Neural crest cell (in vitro differentiated cells): ENCODE measurements at regions not wholly inside any gene's neighbourhood (a gene's known extent, or its start where the extent isn't known, plus 50 kb on each side); places are given as distances from the start of the nearest gene placed in this dataset.
"Not testable (repeated sequence)": the region's sequence is repeated elsewhere in the genome, so short reads cannot be mapped to it uniquely, and the experiment has no call there.

Experiments
- DNase-seq: peaks from one replicate; pipeline ENCODE4 v3.0.0; 2021; ENCODE audit warnings: low read depth, mixed read lengths, low spot score
- H3K27ac Mint-ChIP-seq: one replicate; pipeline ENCODE4 v1.8.0; 2021; ENCODE audit warnings: mild to moderate bottlenecking, mixed read lengths; ENCODE audit not compliant: unreplicated experiment
- H3K27me3 Mint-ChIP-seq: 2 replicates; pipeline ENCODE4 v1.8.0; 2021; ENCODE audit warnings: low read depth, mild to moderate bottlenecking, mixed read lengths
- H3K36me3 Mint-ChIP-seq: 2 replicates; pipeline ENCODE4 v1.8.0; 2021; ENCODE audit warnings: low read depth, mild to moderate bottlenecking, mixed read lengths
- H3K4me1 Mint-ChIP-seq: 2 replicates; pipeline ENCODE4 v1.8.0; 2021; ENCODE audit warnings: mixed read lengths
- H3K4me3 Mint-ChIP-seq: one replicate; pipeline ENCODE4 v1.8.0; 2021; ENCODE audit warnings: mild to moderate bottlenecking, mixed read lengths
- H3K9me3 Mint-ChIP-seq: 2 replicates; pipeline ENCODE4 v1.8.0; 2021; ENCODE audit warnings: mixed read lengths
- TF ChIP-seq, protein P1 (sequence below): fragments of 200-600 bp; sonication (generic); conservative IDR thresholded peaks from 2 replicates; pipeline ENCODE4 v1.5.0; 2021; ENCODE audit warnings: antibody characterized with exemption, mild to moderate bottlenecking

DNA sequence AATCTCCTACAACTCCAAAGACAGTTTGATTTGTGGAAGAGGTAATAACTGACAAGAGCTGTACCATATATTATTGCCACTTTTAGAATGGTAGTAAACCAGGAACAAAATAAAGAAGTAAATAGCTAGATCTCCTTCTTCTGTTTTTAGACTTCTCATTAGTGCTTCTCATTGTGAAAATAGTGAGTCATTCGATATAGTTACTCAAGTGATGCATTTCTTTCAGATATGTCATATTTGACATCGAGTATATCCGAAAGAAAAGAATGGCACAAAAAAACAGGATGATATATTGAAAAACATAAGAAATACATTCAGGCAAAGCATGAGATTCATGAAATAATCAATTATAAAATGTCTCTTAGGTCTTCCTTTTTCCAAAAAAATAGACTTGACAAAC, 1346.1 kb downstream of the BRINP3 start:
- DNase-seq, result no peak
- H3K36me3 Mint-ChIP-seq, result no peaks in the 10 kb centered on the region
- no peak overlapping the region for H3K27ac Mint-ChIP-seq
- TF ChIP-seq, protein P1, sequence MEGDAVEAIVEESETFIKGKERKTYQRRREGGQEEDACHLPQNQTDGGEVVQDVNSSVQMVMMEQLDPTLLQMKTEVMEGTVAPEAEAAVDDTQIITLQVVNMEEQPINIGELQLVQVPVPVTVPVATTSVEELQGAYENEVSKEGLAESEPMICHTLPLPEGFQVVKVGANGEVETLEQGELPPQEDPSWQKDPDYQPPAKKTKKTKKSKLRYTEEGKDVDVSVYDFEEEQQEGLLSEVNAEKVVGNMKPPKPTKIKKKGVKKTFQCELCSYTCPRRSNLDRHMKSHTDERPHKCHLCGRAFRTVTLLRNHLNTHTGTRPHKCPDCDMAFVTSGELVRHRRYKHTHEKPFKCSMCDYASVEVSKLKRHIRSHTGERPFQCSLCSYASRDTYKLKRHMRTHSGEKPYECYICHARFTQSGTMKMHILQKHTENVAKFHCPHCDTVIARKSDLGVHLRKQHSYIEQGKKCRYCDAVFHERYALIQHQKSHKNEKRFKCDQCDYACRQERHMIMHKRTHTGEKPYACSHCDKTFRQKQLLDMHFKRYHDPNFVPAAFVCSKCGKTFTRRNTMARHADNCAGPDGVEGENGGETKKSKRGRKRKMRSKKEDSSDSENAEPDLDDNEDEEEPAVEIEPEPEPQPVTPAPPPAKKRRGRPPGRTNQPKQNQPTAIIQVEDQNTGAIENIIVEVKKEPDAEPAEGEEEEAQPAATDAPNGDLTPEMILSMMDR, result no peak
- H3K4me3 Mint-ChIP-seq, result no peak overlapping the region
- no peaks in the 10 kb centered on the region for H3K27me3 Mint-ChIP-seq
- H3K4me1 Mint-ChIP-seq, result no peaks in the 10 kb centered on the region
- peaks cover 3% of the 10 kb centered on the region for H3K9me3 Mint-ChIP-seq

DNA sequence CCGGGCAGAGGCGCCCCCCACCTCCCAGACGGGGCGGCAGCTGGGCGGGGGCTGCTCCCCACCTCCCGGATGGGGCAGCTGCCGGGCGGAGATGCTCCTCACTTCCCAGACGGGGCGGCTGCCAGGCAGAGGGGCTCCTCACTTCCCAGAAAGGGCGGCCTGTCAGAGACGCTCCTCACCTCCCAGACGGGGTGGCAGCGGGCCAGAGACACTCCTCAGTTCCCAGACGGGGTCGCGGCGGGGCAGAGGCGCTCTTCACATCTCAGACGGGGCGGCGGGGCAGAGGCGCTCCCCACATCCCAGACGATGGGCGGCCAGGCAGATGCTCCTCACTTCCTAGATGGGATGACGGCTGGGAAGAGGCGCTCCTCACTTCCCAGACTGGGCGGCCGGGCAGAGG, 1337.9 kb downstream of the BRINP3 start:
- not testable (repeated sequence) for H3K9me3 Mint-ChIP-seq, H3K4me1 Mint-ChIP-seq, H3K4me3 Mint-ChIP-seq, H3K36me3 Mint-ChIP-seq, DNase-seq, H3K27me3 Mint-ChIP-seq, H3K27ac Mint-ChIP-seq

DNA sequence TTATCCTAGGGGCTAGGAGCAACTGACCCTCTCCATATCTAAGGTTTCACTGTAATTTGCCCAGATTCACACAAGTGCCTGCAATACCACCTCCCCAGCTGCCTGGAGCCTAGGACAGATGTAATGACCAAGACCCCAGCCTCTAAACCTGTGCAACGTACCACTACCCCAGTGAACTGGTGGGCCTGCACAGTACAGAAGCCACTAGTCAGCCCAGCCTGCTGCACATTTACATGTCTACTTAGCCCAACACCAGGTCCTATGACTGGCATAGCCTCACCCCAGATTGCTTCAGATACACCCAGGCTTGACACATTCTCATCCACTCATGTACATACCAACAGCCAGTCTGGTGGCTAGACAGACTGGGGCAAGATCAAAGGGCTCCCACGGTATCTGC, 1336.6 kb downstream of the BRINP3 start:
- H3K9me3 Mint-ChIP-seq, result no peaks in the 10 kb centered on the region
- no peak overlapping the region for H3K4me3 Mint-ChIP-seq
- no peak for DNase-seq
- TF ChIP-seq, protein P1, result no peak
- H3K4me1 Mint-ChIP-seq, result no peaks in the 10 kb centered on the region
- no peaks in the 10 kb centered on the region for H3K36me3 Mint-ChIP-seq
- no peaks in the 10 kb centered on the region for H3K27me3 Mint-ChIP-seq
- H3K27ac Mint-ChIP-seq, result peak overlapping the region; percentile 30

DNA sequence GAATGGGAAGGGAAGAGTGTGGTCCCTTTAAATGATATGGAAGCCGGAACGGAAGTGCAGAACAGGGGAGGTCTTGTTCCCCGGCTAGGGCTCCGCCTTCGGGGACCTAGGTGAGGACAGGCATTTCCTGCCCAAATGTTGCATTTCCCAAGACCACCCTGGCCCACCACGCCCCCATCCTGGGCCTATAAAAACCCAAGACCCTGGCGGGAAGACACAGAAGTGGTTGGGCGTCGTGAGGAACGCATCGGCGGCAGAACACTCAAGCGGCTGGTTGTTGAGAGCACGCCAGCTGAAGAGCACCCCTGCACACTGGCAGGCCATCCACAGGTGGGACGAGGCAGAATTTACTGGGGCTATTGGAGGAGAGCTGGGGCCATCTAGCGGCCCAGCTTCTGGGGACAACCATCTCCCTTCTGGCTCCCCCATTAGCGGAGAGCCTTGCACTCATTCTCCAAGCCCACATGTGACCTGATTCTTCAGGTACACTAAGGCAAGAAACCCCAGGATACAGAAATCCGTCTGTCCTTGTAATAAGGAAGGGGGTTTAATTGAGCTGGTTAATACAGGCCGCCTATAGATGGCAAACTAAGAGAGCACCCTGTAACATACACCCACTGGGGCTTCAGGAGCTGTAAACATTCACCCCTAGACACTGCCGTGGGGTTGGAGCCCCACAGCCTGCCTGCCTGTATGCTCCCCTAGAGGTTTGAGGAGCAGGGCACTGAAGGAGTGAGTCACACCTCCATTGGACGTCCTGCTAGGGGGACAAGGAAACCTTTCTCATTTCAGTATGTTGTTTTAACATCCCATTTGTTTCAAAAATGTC, 1327.9 kb downstream of the BRINP3 start:
- Mint-ChIP-seq H3K9me3 (no peaks in the 10 kb centered on the region), H3K4me3 (no peak overlapping the region), H3K27ac (peak overlapping the region; percentile 57), H3K4me1 (no peaks in the 10 kb centered on the region), H3K36me3 (no peaks in the 10 kb centered on the region), H3K27me3 (no peaks in the 10 kb centered on the region)
- TF ChIP-seq, protein P1, result no peak
- no peak for DNase-seq

DNA sequence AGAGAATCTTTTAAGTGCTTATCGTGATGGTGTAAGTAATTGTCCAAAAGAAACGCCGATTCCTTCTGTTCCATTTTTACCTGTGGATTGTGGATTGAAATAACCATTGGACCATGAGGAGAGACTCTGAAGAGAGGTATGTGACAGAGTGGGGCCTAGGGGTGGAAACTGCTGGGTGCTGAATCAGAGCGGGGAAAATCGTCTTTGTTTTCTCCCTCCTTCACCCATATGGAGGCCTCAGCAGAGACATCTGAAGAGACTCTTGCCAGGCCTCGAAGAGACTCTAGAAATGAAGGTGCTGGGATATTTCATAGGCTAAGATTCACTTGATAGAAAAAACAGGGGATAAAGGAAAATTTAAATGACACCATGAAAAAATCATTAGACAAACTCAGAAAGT, 1327.0 kb downstream of the BRINP3 start:
- peak overlapping the region; percentile 44 for H3K27ac Mint-ChIP-seq

DNA sequence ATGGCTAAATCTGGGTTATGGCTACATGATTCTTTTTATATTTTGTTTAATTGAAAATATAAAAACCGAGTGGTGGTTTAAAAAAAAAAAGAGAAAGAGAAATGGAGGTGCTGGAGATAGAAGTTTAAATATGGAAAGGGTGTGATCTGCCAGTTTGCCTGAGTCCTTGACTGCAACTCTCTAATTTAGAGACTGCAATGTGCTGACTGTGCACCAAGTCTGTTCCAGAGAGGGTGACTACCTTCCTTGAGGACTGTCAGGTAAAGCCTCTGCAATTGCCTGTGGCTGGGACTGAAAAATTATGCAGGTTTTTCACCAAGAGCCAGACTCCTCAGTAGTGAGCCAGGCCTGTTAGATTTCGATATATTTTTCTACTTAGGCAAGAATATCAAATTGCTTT, 1326.3 kb downstream of the BRINP3 start:
- no peak overlapping the region for H3K4me3 Mint-ChIP-seq

More for the DNA sequence above, 1327.0 kb downstream of the BRINP3 start:
- Mint-ChIP-seq H3K9me3 (no peaks in the 10 kb centered on the region), H3K27me3 (no peaks in the 10 kb centered on the region), H3K4me1 (no peaks in the 10 kb centered on the region), H3K4me3 (no peak overlapping the region), H3K36me3 (no peaks in the 10 kb centered on the region)
- DNase-seq, result no peak
- TF ChIP-seq, protein P1, result no peak

More for the DNA sequence above, 1326.3 kb downstream of the BRINP3 start:
- no peaks in the 10 kb centered on the region for H3K4me1 Mint-ChIP-seq
- no peaks in the 10 kb centered on the region for H3K9me3 Mint-ChIP-seq
- TF ChIP-seq, protein P1, result no peak
- no peaks in the 10 kb centered on the region for H3K36me3 Mint-ChIP-seq
- no peaks in the 10 kb centered on the region for H3K27me3 Mint-ChIP-seq
- DNase-seq, result no peak
- H3K27ac Mint-ChIP-seq, result no peak overlapping the region
